ENCODE measurements at regions not wholly inside any gene's neighbourhood (a gene's known extent, or its start where the extent isn't known, plus 50 kb on each side); places are given as distances from the start of the nearest gene placed in this dataset.
A peak's percentile ranks its signal among the peaks of the same experiment; 100 is the strongest.

DNA sequence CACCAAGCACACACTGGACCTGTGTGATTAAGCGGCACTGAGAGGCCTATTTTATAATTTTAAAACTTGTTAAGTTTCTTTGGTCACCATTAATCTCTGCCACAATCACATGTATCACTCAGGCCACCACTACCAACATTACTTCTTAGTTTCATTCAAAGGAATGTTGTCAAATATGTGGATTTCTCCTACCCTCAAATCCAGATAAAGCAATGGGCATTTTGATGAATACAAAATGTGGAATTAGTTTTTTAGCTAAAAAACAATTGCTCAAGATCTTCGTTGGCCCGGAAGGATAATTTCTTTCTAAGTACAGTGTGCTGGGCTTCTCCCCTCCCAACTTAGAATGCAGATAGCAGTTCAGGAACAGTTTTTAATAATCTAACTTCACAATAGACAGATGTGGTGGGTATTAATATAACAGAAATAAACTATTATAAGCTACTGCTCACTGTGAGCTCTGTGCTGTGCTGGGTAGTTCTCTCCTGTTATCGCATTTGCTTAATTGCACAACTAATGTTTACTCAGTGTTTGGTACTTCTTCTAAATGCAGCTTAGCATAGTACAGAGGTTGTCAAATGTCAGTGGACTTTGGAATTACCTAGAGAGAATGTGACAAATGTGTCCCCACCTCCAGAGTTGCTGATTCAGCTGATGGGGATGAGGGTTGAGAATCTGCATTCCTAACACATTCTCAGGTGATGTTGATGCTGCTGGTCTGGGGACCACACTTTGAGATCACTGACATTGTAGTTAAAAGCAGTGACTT lies 266.7 kb upstream of the AMIGO2 start (continued):
- peak; percentile 72; the same call in 1 of the 2 replicates for TF ChIP-seq ATF2 (CRISPR knock-in tag; IDR thresholded peaks at IDR 0.05)
- peak; percentile 39; the same call in 1 of the 2 replicates for TF ChIP-seq TCF7 (IDR thresholded peaks at IDR 0.05; ENCODE audit: low read depth)
- TF ChIP-seq KLF11 (CRISPR knock-in tag; IDR thresholded peaks at IDR 0.05), result no peak
- TF ChIP-seq SP5 (CRISPR knock-in tag; IDR thresholded peaks at IDR 0.05; ENCODE audit: borderline replicate concordance, low read depth), result 0 out of 2 replicates have a peak, but pooled peaks have one; percentile 38
- peak; percentile 57; the same call in 1 of the 2 replicates for TF ChIP-seq CBX5 (CRISPR knock-in tag; IDR thresholded peaks at IDR 0.05; ENCODE audit: borderline replicate concordance)
- TF ChIP-seq ETV6 (CRISPR knock-in tag; conservative IDR thresholded peaks at IDR 0.05), result no peak
- TF ChIP-seq ZNF12 (CRISPR knock-in tag; IDR thresholded peaks at IDR 0.05), result peak; percentile 80
- peak; percentile 90 for TF ChIP-seq HDAC2 (CRISPR knock-in tag; IDR thresholded peaks at IDR 0.05)
- TF ChIP-seq STAT6 (CRISPR knock-in tag; IDR thresholded peaks at IDR 0.05; ENCODE audit: borderline replicate concordance), result 0 out of 2 replicates have a peak, but pooled peaks have one; percentile 53
- peak; percentile 76; the same call in 1 of the 2 replicates for TF ChIP-seq ZNF232 (CRISPR knock-in tag; IDR thresholded peaks at IDR 0.05; ENCODE audit: borderline replicate concordance)
- TF ChIP-seq SIX1 (CRISPR knock-in tag; IDR thresholded peaks at IDR 0.05; ENCODE audit: borderline replicate concordance), result peak; percentile 66; the same call in 1 of the 2 replicates
- peak; percentile 87 for TF ChIP-seq MIXL1 (CRISPR knock-in tag; IDR thresholded peaks at IDR 0.05)
- TF ChIP-seq TBX2 (CRISPR knock-in tag; IDR thresholded peaks at IDR 0.05; ENCODE audit: borderline replicate concordance), result peak; percentile 95
- peak; percentile 72; the same call in 1 of the 2 replicates for TF ChIP-seq FOXJ3 (CRISPR knock-in tag; IDR thresholded peaks at IDR 0.05; ENCODE audit: borderline replicate concordance)
- no peak for TF ChIP-seq ZNF430 (CRISPR knock-in tag; IDR thresholded peaks at IDR 0.05)

All from HepG2 (cell line).